HFFc6 (cell line): ENCODE measurements at regions not wholly inside any gene's neighbourhood (a gene's known extent, or its start where the extent isn't known, plus 50 kb on each side); places are given as distances from the start of the nearest gene placed in this dataset.
"Not testable (repeated sequence)": the region's sequence is repeated elsewhere in the genome, so short reads cannot be mapped to it uniquely, and the experiment has no call there.

Experiments
- DNase-seq: peaks from one replicate; pipeline ENCODE4 v3.0.0-alpha.2; 2018
- H3K27ac Mint-ChIP-seq: 2 replicates; pipeline ENCODE4 v1.8.0; 2020; ENCODE audit warnings: mild to moderate bottlenecking, mixed read lengths
- H3K27me3 Mint-ChIP-seq: 2 replicates; pipeline ENCODE4 v1.8.0; 2021; ENCODE audit warnings: mild to moderate bottlenecking, moderate library complexity, mixed read lengths; ENCODE audit not compliant: insufficient read depth
- H3K36me3 Mint-ChIP-seq: 2 replicates; pipeline ENCODE4 v1.8.0; 2021; ENCODE audit warnings: low read depth, mixed read lengths
- H3K4me1 Mint-ChIP-seq: 2 replicates; pipeline ENCODE4 v1.8.0; 2020; ENCODE audit warnings: low read depth, mixed read lengths
- H3K4me3 Mint-ChIP-seq: 2 replicates; pipeline ENCODE4 v1.8.0; 2020; ENCODE audit warnings: mild to moderate bottlenecking, moderate library complexity, mixed read lengths
- H3K9me3 Mint-ChIP-seq: 2 replicates; pipeline ENCODE4 v1.8.0; 2020; ENCODE audit warnings: mild to moderate bottlenecking, mixed read lengths
- CTCF ChIP-seq: fragments of 200-600 bp; sonication (generic); IDR thresholded peaks from 2 replicates; pipeline ENCODE4 v1.5.0; 2021; ENCODE audit warnings: antibody characterized with exemption, mild to moderate bottlenecking

GRCh38 chr10:107952649-107953556 lies 788.4 kb upstream of the SORCS1 start:
- H3K4me1 Mint-ChIP-seq, result no peaks in the 10 kb centered on the region
- H3K36me3 Mint-ChIP-seq, result no peaks in the 10 kb centered on the region
- H3K4me3 Mint-ChIP-seq, result no peak overlapping the region
- peaks cover 19% of the 10 kb centered on the region for H3K9me3 Mint-ChIP-seq
- no peak overlapping the region for H3K27ac Mint-ChIP-seq
- H3K27me3 Mint-ChIP-seq, result no peaks in the 10 kb centered on the region; the same call in 1 of the 2 replicates
- no peak for TF ChIP-seq CTCF
- DNase-seq, result no peak

DNA sequence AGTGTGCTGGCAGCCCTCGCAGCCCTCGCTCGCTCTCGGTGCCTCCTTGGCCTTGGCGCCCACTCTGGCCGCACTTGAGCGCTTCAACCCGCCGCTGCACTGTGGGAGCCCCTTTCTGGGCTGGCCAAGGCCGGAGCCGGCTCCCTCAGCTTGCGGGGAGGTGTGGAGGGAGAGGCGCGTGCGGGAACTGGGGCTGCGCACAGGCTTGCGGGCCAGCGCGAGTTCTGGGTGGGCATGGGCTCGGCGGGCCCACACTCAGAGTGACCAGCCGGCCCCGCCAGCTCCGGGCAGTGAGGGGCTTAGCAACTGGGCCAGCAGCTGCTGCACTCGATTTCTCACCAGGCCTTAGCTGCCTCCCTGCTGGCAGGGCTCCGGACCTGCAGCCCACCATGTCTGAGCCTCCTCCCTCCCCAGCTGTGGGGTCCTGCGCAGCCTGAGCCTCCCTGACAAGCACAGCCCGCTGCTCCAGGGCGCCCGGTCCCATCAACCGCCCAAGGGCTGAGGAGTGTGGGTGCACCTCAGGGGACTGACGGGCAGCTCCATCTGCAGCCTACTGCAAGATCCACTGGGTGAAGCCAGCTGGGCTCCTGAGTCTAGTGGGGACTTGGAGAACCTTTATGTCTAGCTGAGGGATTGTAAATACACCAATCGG lies 786.0 kb upstream of the SORCS1 start:
- not testable (repeated sequence) for H3K27ac Mint-ChIP-seq, H3K36me3 Mint-ChIP-seq, H3K4me1 Mint-ChIP-seq, H3K27me3 Mint-ChIP-seq, H3K4me3 Mint-ChIP-seq, DNase-seq
- peaks cover 40% of the 10 kb centered on the region for H3K9me3 Mint-ChIP-seq

GRCh38 chr10:107942826-107943225 lies 778.3 kb upstream of the SORCS1 start:
- H3K4me1 Mint-ChIP-seq, result no peaks in the 10 kb centered on the region
- H3K27ac Mint-ChIP-seq, result no peak overlapping the region
- TF ChIP-seq CTCF, result no peak
- DNase-seq, result no peak
- peaks cover 36% of the 10 kb centered on the region for H3K9me3 Mint-ChIP-seq
- peaks cover 5% of the 10 kb centered on the region for H3K36me3 Mint-ChIP-seq
- H3K27me3 Mint-ChIP-seq, result no peaks in the 10 kb centered on the region
- H3K4me3 Mint-ChIP-seq, result no peak overlapping the region

DNA sequence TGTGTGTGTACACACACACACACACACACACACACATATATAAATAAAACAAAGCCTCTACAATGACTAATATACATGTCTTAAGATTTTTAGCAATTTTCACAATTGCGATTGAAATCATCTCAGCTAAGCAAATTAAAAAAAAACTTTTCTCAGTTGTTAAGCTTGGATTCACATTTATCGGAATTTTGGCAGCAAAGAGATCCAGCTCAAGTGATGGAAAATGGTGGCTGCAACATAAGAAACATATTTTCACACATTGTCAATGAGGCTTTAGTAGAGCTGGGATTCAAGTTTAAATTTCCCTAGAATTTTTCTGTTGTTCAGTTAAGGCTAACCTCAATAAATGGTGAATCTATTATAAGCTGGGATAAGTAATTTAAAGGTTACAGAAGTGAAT lies 768.6 kb upstream of the SORCS1 start:
- Mint-ChIP-seq H3K4me1 (no peaks in the 10 kb centered on the region), H3K27me3 (no peaks in the 10 kb centered on the region), H3K36me3 (no peaks in the 10 kb centered on the region), H3K9me3 (peaks cover 15% of the 10 kb centered on the region), H3K27ac (no peak overlapping the region), H3K4me3 (no peak overlapping the region)
- TF ChIP-seq CTCF, result no peak
- DNase-seq, result no peak

DNA sequence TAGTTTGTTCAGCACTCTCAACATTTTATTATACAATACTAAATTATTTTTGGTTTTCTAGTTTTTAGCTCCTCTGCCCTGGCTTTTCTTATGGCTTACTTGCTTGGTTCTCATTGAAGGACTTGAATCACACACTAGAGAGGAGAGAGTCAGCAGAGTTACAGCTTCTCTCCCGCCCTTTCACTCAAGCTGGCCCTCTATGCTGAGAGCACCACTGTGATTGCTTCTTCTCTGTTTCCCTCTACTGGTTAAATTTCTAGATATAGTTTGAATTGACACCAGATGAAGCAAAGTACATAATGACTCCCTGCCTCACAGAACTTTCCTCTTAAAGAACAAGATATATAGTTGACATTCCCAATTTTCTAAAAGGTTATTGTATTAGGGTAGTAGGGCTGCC lies 767.3 kb upstream of the SORCS1 start:
- Mint-ChIP-seq H3K4me1 (no peaks in the 10 kb centered on the region), H3K9me3 (peaks cover 11% of the 10 kb centered on the region), H3K27ac (no peak overlapping the region), H3K4me3 (no peak overlapping the region), H3K36me3 (no peaks in the 10 kb centered on the region), H3K27me3 (no peaks in the 10 kb centered on the region; the same call in 1 of the 2 replicates)
- no peak for DNase-seq
- no peak for TF ChIP-seq CTCF

GRCh38 chr10:107930037-107930436 lies 765.5 kb upstream of the SORCS1 start:
- Mint-ChIP-seq H3K4me3 (no peak overlapping the region), H3K27ac (no peak overlapping the region), H3K36me3 (no peaks in the 10 kb centered on the region), H3K4me1 (no peaks in the 10 kb centered on the region), H3K9me3 (peaks cover 17% of the 10 kb centered on the region), H3K27me3 (no peaks in the 10 kb centered on the region; the same call in 1 of the 2 replicates)
- no peak for TF ChIP-seq CTCF
- no peak for DNase-seq
